ENCODE measurements at regions not wholly inside any gene's neighbourhood (a gene's known extent, or its start where the extent isn't known, plus 50 kb on each side); places are given as distances from the start of the nearest gene placed in this dataset.

GRCh38 chr5:87605663-87606062 lies 192.9 kb upstream of the CCNH start:
- Histone ChIP-seq H3K27ac (no peak overlapping the region), H3K4me3 (no peak overlapping the region), H3K9me3 (peaks cover 7% of the 10 kb centered on the region in 2 donors), H3K36me3 (no peaks in the 10 kb centered on the region), H3K4me1 (no peaks in the 10 kb centered on the region), H3K27me3 (no peaks in the 10 kb centered on the region)
- TF ChIP-seq POLR2AphosphoS5 (IDR thresholded peaks at IDR 0.05) (no peak), POLR2A (IDR thresholded peaks at IDR 0.05) (no peak), CTCF (IDR thresholded peaks at IDR 0.05) (no peak)
- no peak for DNase-seq (ENCODE audit: low spot score in 2 of 2)
- intact Hi-C loops (cut with DNase I; ENCODE audit: low total_unique reads): no loop called here

GRCh38 chr5:87599778-87600177 lies 187.0 kb upstream of the CCNH start:
- intact Hi-C loops (cut with DNase I; ENCODE audit: low total_unique reads): no loop called here
- TF ChIP-seq POLR2A (IDR thresholded peaks at IDR 0.05) (no peak), CTCF (IDR thresholded peaks at IDR 0.05) (no peak)

GRCh38 chr5:87598460-87598859 lies 185.7 kb upstream of the CCNH start:
- Histone ChIP-seq H3K4me3 (no peak overlapping the region), H3K4me1 (no peaks in the 10 kb centered on the region), H3K27me3 (no peaks in the 10 kb centered on the region), H3K27ac (no peak overlapping the region), H3K36me3 (no peaks in the 10 kb centered on the region), H3K9me3 (peaks cover 7 to 13% of the 10 kb centered on the region in 2 donors)
- TF ChIP-seq CTCF (IDR thresholded peaks at IDR 0.05) (no peak), POLR2A (IDR thresholded peaks at IDR 0.05) (no peak), POLR2AphosphoS5 (IDR thresholded peaks at IDR 0.05) (no peak)
- DNase-seq (ENCODE audit: low spot score in 2 of 2): no peak
- intact Hi-C loops (cut with DNase I; ENCODE audit: low total_unique reads): no loop called here

More at GRCh38 chr5:87599778-87600177, 187.0 kb upstream of the CCNH start:
- DNase-seq (ENCODE audit: low spot score in 2 of 2): no peak
- Histone ChIP-seq H3K27ac (no peak overlapping the region), H3K36me3 (no peaks in the 10 kb centered on the region), H3K27me3 (no peaks in the 10 kb centered on the region), H3K9me3 (peaks cover 7 to 20% of the 10 kb centered on the region in 2 donors), H3K4me3 (no peak overlapping the region), H3K4me1 (no peaks in the 10 kb centered on the region)

GRCh38 chr5:87594566-87594965 lies 181.8 kb upstream of the CCNH start:
- Histone ChIP-seq H3K4me1 (no peaks in the 10 kb centered on the region), H3K36me3 (no peaks in the 10 kb centered on the region), H3K4me3 (no peak overlapping the region), H3K27ac (no peak overlapping the region), H3K9me3 (peaks cover 0 to 4% of the 10 kb centered on the region in 2 donors), H3K27me3 (no peaks in the 10 kb centered on the region)
- intact Hi-C loops (cut with DNase I; ENCODE audit: low total_unique reads): no loop called here
- no peak for DNase-seq (ENCODE audit: low spot score in 2 of 2)
- no peak for TF ChIP-seq POLR2AphosphoS5 (IDR thresholded peaks at IDR 0.05)
- no peak for TF ChIP-seq CTCF (IDR thresholded peaks at IDR 0.05)
- no peak for TF ChIP-seq POLR2A (IDR thresholded peaks at IDR 0.05)

GRCh38 chr5:87589587-87589986 lies 176.9 kb upstream of the CCNH start:
- Histone ChIP-seq H3K4me1 (no peaks in the 10 kb centered on the region), H3K9me3 (no peaks in the 10 kb centered on the region), H3K36me3 (no peaks in the 10 kb centered on the region), H3K4me3 (no peak overlapping the region), H3K27me3 (no peaks in the 10 kb centered on the region), H3K27ac (no peak overlapping the region)
- intact Hi-C loops (cut with DNase I; ENCODE audit: low total_unique reads): no loop called here
- TF ChIP-seq POLR2A (IDR thresholded peaks at IDR 0.05) (no peak), POLR2AphosphoS5 (IDR thresholded peaks at IDR 0.05) (no peak), CTCF (IDR thresholded peaks at IDR 0.05) (no peak)
- no peak for DNase-seq (ENCODE audit: low spot score in 2 of 2)

Measured in breast epithelium (tissue), 4 donors.